ENCODE measurements at regions not wholly inside any gene's neighbourhood (a gene's known extent, or its start where the extent isn't known, plus 50 kb on each side); places are given as distances from the start of the nearest gene placed in this dataset.

- 75 to 91% methylated on average over 2 of the region's 2 CpGs for WGBS, 2 donors
- TF ChIP-seq EP300 (IDR thresholded peaks at IDR 0.05) (no peak), POLR2A (IDR thresholded peaks at IDR 0.05) (no peak), POLR2AphosphoS5 (IDR thresholded peaks at IDR 0.05) (no peak)
- TF ChIP-seq, protein P1, sequence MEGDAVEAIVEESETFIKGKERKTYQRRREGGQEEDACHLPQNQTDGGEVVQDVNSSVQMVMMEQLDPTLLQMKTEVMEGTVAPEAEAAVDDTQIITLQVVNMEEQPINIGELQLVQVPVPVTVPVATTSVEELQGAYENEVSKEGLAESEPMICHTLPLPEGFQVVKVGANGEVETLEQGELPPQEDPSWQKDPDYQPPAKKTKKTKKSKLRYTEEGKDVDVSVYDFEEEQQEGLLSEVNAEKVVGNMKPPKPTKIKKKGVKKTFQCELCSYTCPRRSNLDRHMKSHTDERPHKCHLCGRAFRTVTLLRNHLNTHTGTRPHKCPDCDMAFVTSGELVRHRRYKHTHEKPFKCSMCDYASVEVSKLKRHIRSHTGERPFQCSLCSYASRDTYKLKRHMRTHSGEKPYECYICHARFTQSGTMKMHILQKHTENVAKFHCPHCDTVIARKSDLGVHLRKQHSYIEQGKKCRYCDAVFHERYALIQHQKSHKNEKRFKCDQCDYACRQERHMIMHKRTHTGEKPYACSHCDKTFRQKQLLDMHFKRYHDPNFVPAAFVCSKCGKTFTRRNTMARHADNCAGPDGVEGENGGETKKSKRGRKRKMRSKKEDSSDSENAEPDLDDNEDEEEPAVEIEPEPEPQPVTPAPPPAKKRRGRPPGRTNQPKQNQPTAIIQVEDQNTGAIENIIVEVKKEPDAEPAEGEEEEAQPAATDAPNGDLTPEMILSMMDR (IDR thresholded peaks at IDR 0.05) = no peak
These were observed 74.6 kb upstream of the WSCD2 start for GRCh38 chr12:108054496-108054895.

DNA sequence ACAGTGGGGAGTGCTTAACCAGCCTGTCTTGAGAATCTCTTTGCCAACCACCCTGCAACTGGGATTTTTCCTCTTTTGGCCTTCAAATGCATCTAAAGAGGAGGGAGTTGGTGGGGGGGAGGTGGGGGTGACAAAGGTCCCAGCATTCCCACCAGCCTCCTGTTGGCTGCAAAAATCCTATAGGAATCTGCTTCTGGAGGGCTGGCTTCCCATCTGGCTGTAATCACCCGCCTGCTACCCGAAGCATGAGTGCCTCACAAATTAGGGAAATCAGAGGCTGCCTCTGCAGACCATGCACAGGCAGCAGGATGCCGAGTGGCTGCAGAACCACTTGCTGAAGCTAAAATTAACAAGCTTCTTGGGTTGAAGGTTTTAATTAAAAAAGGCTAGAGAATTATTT is 73.9 kb upstream of the WSCD2 start:
- Histone ChIP-seq H3K27ac (no peak overlapping the region), H3K4me3 (no peak overlapping the region), H3K9me3 (no peaks in the 10 kb centered on the region), H3K27me3 (no peaks in the 10 kb centered on the region), H3K4me1 (no peaks in the 10 kb centered on the region), H3K36me3 (no peaks in the 10 kb centered on the region)
- DNase-seq (no peak), ATAC-seq (ENCODE audit: low FRiP score in 2 of 2) (no peak)
- 46 to 69% methylated on average over 3 of the region's 3 CpGs for WGBS, 2 donors
- TF ChIP-seq, protein P1 (IDR thresholded peaks at IDR 0.05) = no peak
- TF ChIP-seq POLR2A (IDR thresholded peaks at IDR 0.05) (no peak), POLR2AphosphoS5 (IDR thresholded peaks at IDR 0.05) (no peak), EP300 (IDR thresholded peaks at IDR 0.05) (no peak)

More at GRCh38 chr12:108054496-108054895, 74.6 kb upstream of the WSCD2 start:
- Histone ChIP-seq H3K36me3 (no peaks in the 10 kb centered on the region), H3K9me3 (no peaks in the 10 kb centered on the region), H3K4me3 (no peak overlapping the region), H3K27ac (no peak overlapping the region), H3K4me1 (no peaks in the 10 kb centered on the region), H3K27me3 (no peaks in the 10 kb centered on the region)
- no peak for ATAC-seq (ENCODE audit: low FRiP score in 2 of 2)
- DNase-seq = no peak

DNA sequence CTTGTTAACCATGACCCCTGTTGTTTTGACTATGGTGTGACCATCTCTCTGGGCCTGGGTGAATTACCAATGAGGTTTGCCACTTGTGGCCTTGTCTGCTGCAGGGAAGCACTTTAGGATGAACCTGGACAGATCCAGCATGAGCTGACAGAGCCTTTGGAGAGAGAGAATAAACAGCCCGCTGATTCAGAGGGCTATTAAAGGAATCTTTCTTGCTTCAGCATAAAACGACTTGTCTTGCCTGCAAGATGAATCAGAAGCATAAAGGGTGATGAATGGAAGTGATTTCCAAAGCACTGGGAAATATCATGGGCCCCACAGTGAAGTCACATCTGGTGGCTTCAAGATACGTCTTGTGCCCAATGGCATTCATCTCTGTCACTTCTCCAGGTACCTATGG is 69.0 kb upstream of the WSCD2 start:
- Histone ChIP-seq H3K4me1 (no peaks in the 10 kb centered on the region), H3K36me3 (no peaks in the 10 kb centered on the region), H3K9me3 (no peaks in the 10 kb centered on the region), H3K27me3 (no peaks in the 10 kb centered on the region), H3K27ac (no peak overlapping the region), H3K4me3 (no peak overlapping the region)
- DNase-seq = no peak
- no peak for TF ChIP-seq EP300 (IDR thresholded peaks at IDR 0.05)
- TF ChIP-seq, protein P1 (IDR thresholded peaks at IDR 0.05) = no peak
- TF ChIP-seq POLR2AphosphoS5 (IDR thresholded peaks at IDR 0.05) = no peak
- no peak for TF ChIP-seq POLR2A (IDR thresholded peaks at IDR 0.05)
- WGBS, 2 donors = 57 to 63% methylated on average over 3 of the region's 3 CpGs
- ATAC-seq (ENCODE audit: low FRiP score in 2 of 2) = no peak

- Histone ChIP-seq H3K9me3 (no peaks in the 10 kb centered on the region), H3K4me1 (no peaks in the 10 kb centered on the region), H3K27ac (no peak overlapping the region), H3K4me3 (no peak overlapping the region), H3K36me3 (no peaks in the 10 kb centered on the region), H3K27me3 (no peaks in the 10 kb centered on the region)
- WGBS, 2 donors = 50% methylated on average over 1 of the region's 1 CpG; no CpG with 5 or more reads in 1 of the 2 donors
- no peak for TF ChIP-seq POLR2A (IDR thresholded peaks at IDR 0.05)
- TF ChIP-seq, protein P1 (IDR thresholded peaks at IDR 0.05) = no peak
- TF ChIP-seq EP300 (IDR thresholded peaks at IDR 0.05) = no peak
- TF ChIP-seq POLR2AphosphoS5 (IDR thresholded peaks at IDR 0.05) = no peak
- DNase-seq (no peak), ATAC-seq (ENCODE audit: low FRiP score in 2 of 2) (no peak)
These were observed 68.2 kb upstream of the WSCD2 start for GRCh38 chr12:108060903-108061302.

- Histone ChIP-seq H3K27me3 (no peaks in the 10 kb centered on the region), H3K9me3 (no peaks in the 10 kb centered on the region), H3K27ac (no peak overlapping the region), H3K4me1 (no peaks in the 10 kb centered on the region), H3K4me3 (no peak overlapping the region), H3K36me3 (no peaks in the 10 kb centered on the region)
- peak in 1 of 2 donors; percentile 49 for ATAC-seq (ENCODE audit: low FRiP score in 2 of 2)
- 12% methylated on average over 3 of the region's 3 CpGs for WGBS, 2 donors
- DNase-seq = no peak
- TF ChIP-seq POLR2A (IDR thresholded peaks at IDR 0.05) (no peak), POLR2AphosphoS5 (IDR thresholded peaks at IDR 0.05) (no peak), EP300 (IDR thresholded peaks at IDR 0.05) (no peak)
- TF ChIP-seq, protein P1 (IDR thresholded peaks at IDR 0.05) = peak in 2 of 6 experiments; percentile 6 to 15
These were observed 65.9 kb upstream of the WSCD2 start for GRCh38 chr12:108063192-108063591.

Data from upper lobe of left lung (tissue), 6 donors.